PC-3 (cell line): ENCODE measurements at regions not wholly inside any gene's neighbourhood (a gene's known extent, or its start where the extent isn't known, plus 50 kb on each side); places are given as distances from the start of the nearest gene placed in this dataset.
A peak's percentile ranks its signal among the peaks of the same experiment; 100 is the strongest.

Experiments used
- ATAC-seq: fragments of 200-7000 bp; cut with Tn5 transposase; 2 replicates; pipeline ENCODE4 v1.9.1; 2020; ENCODE audit warnings: mild to moderate bottlenecking, moderate library complexity
- BruUV-seq: library from RNA; stranded (reverse); fragments of 400-500 nt; replicated peaks from 2 replicates; lab custom pipeline; 2021; lab: Mats Ljungman, UMichigan
- CTCF ChIA-PET: fragments of 300-600 bp; sonication (Branson Sonifier 250); formaldehyde crosslinking; loops from one replicate; lab custom pipeline; 2022; ENCODE audit warnings: antibody characterized with exemption; lab: Charles Lee
- POLR2A ChIA-PET: fragments of 300-600 bp; sonication (Branson Sonifier 250); formaldehyde crosslinking; loops from one replicate; lab custom pipeline; 2022; ENCODE audit warnings: antibody characterized with exemption; ENCODE audit not compliant: unreplicated experiment; lab: Charles Lee
- DNase-seq: peaks from one replicate; pipeline ENCODE4 v3.0.0-alpha.2; 2015
- H2AFZ ChIP-seq: fragments of 300-600 bp; sonication (generic); 2 replicates; pipeline ENCODE4 v1.6.0; 2016; ENCODE audit warnings: antibody characterized with exemption, low read length
- H3F3A ChIP-seq: fragments of 300-600 bp; sonication (generic); one replicate; pipeline ENCODE4 v1.6.0; 2017; ENCODE audit warnings: antibody characterized with exemption, low read length, control low read depth, mild to moderate bottlenecking; ENCODE audit not compliant: unreplicated experiment
- H3K27ac ChIP-seq: fragments of 300-600 bp; sonication (generic); 2 replicates; pipeline ENCODE4 v1.5.1; 2016; ENCODE audit warnings: mild to moderate bottlenecking, low read length
- H3K27me3 ChIP-seq: fragments of 300-600 bp; sonication (generic); 2 replicates; pipeline ENCODE4 v1.6.1; 2016; ENCODE audit warnings: low read length, mixed read lengths
- H3K36me3 ChIP-seq: fragments of 300-600 bp; sonication (generic); 2 replicates; pipeline ENCODE4 v1.6.1; 2016; ENCODE audit warnings: low read depth, mixed run types, low read length, mixed read lengths
- H3K4me1 ChIP-seq: fragments of 300-600 bp; sonication (generic); 2 replicates; pipeline ENCODE4 v1.5.1; 2016; ENCODE audit warnings: low read length; ENCODE audit not compliant: insufficient read depth
- H3K4me2 ChIP-seq: fragments of 300-600 bp; sonication (generic); 2 replicates; pipeline ENCODE4 v1.6.0; 2016; ENCODE audit warnings: low read length
- H3K4me3 ChIP-seq: fragments of 300-600 bp; sonication (generic); 2 replicates; pipeline ENCODE4 v1.5.1; 2016; ENCODE audit warnings: mild to moderate bottlenecking, low read length, mixed read lengths
- H3K79me2 ChIP-seq: fragments of 300-600 bp; sonication (generic); 2 replicates; pipeline ENCODE4 v1.6.1; 2017; ENCODE audit warnings: low read length, mixed read lengths
- H3K9ac ChIP-seq: fragments of 300-600 bp; sonication (generic); 2 replicates; pipeline ENCODE4 v1.6.0; 2016; ENCODE audit warnings: mild to moderate bottlenecking, low read length
- H3K9me2 ChIP-seq: fragments of 300-600 bp; sonication (generic); replicated peaks from 2 replicates; pipeline ENCODE4 v1.6.1; 2016; ENCODE audit warnings: mixed run types, low read length, mixed read lengths
- H3K9me3 ChIP-seq: fragments of 300-600 bp; sonication (generic); 2 replicates; pipeline ENCODE4 v1.6.1; 2016; ENCODE audit warnings: low read length, mixed read lengths
- H4K20me1 ChIP-seq: fragments of 300-600 bp; sonication (generic); 2 replicates; pipeline ENCODE4 v1.6.1; 2016; ENCODE audit warnings: low read length, mixed read lengths
- EZH2 ChIP-seq: fragments of 300-600 bp; sonication (generic); IDR thresholded peaks from one replicate; pipeline ENCODE4 v1.6.1; 2017; ENCODE audit warnings: antibody characterized with exemption, mild to moderate bottlenecking, low read length; ENCODE audit not compliant: unreplicated experiment
- EZH2phosphoT487 ChIP-seq: fragments of 300-600 bp; sonication (generic); IDR thresholded peaks from 2 replicates; pipeline ENCODE4 v1.6.1; 2018; ENCODE audit warnings: mild to moderate bottlenecking, antibody characterized with exemption, low read length, borderline replicate concordance
- intact Hi-C: fragments of 100-400 bp; cut with micrococcal nuclease; formaldehyde crosslinking; loops from 2 replicates; pipeline ENCODE4 v1.9.0; 2023
- TF ChIP-seq, protein P1 (sequence below): fragments of 300-600 bp; sonication (generic); conservative IDR thresholded peaks from 2 replicates; pipeline ENCODE4 v1.5.1; 2017; ENCODE audit warnings: antibody characterized with exemption, low read depth, mild to moderate bottlenecking, low read length

DNA sequence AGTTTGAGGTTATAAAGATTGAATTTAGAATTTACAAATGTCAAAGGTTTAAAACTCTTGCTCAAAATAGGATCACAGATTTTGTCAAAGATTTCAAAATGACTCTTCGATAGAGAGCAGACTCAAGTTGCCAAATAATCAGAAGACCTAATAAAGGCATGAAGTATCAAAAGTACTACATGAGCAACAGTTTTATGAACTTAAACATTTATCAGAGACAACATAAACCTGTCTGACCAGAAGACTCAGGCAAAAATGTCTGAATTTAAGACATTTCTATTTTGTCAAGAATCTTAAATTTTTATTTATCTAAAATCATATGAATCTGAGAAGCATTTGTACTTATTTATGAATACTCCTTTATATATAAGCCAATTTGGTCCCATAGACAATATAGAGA is 330.9 kb downstream of the PTPRU start:
- Histone ChIP-seq H4K20me1 (no peaks in the 10 kb centered on the region), H3F3A (peaks cover 7% of the 10 kb centered on the region), H3K36me3 (peaks cover 24% of the 10 kb centered on the region; the same call in 1 of the 2 replicates), H3K79me2 (no peaks in the 10 kb centered on the region), H2AFZ (no peak overlapping the region), H3K27me3 (no peaks in the 10 kb centered on the region), H3K27ac (no peak overlapping the region), H3K4me1 (peaks cover 25% of the 10 kb centered on the region), H3K9me3 (peaks cover 51% of the 10 kb centered on the region), H3K4me2 (no peak overlapping the region), H3K9me2 (no peaks in the 10 kb centered on the region), H3K4me3 (no peak overlapping the region), H3K9ac (no peak overlapping the region)
- no TSS peak for BruUV-seq
- no peak for TF ChIP-seq EZH2phosphoT487
- TF ChIP-seq, protein P1, sequence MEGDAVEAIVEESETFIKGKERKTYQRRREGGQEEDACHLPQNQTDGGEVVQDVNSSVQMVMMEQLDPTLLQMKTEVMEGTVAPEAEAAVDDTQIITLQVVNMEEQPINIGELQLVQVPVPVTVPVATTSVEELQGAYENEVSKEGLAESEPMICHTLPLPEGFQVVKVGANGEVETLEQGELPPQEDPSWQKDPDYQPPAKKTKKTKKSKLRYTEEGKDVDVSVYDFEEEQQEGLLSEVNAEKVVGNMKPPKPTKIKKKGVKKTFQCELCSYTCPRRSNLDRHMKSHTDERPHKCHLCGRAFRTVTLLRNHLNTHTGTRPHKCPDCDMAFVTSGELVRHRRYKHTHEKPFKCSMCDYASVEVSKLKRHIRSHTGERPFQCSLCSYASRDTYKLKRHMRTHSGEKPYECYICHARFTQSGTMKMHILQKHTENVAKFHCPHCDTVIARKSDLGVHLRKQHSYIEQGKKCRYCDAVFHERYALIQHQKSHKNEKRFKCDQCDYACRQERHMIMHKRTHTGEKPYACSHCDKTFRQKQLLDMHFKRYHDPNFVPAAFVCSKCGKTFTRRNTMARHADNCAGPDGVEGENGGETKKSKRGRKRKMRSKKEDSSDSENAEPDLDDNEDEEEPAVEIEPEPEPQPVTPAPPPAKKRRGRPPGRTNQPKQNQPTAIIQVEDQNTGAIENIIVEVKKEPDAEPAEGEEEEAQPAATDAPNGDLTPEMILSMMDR = no peak
- TF ChIP-seq EZH2 = no peak
- CTCF ChIA-PET = no interaction called here
- no peak for ATAC-seq
- POLR2A ChIA-PET = no interaction called here
- intact Hi-C loops = no loop called here
- DNase-seq = peak; percentile 11

DNA sequence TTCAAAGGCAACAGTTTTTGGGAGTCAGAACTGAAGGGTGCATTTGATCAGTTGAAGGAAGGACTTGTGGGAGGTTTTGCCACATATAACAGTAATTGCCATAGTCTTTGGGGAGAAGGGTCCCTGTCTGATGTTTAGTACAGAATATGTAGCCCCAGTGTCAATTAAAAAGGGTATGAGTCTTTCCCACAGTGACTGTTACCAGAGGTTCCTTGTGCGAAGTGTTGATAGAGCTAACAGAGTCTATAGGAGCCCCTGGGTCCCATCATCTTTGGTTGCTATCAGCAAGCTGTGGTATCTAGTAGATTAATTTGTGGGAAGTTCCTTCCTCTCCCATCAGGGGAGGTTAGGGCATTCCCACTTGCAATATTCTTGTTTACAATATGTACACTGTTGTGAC is 329.2 kb downstream of the PTPRU start:
- Histone ChIP-seq H3K9me2 (no peaks in the 10 kb centered on the region), H4K20me1 (no peaks in the 10 kb centered on the region), H3K9me3 (peaks cover 51% of the 10 kb centered on the region), H3K36me3 (peaks cover 24% of the 10 kb centered on the region; the same call in 1 of the 2 replicates), H3K9ac (no peak overlapping the region), H3K27me3 (no peaks in the 10 kb centered on the region), H3K79me2 (no peaks in the 10 kb centered on the region), H3K27ac (no peak overlapping the region), H3F3A (no peaks in the 10 kb centered on the region), H2AFZ (no peak overlapping the region), H3K4me2 (no peak overlapping the region), H3K4me1 (peaks cover 8% of the 10 kb centered on the region), H3K4me3 (no peak overlapping the region)
- intact Hi-C loops = no loop called here
- ATAC-seq (no peak), DNase-seq (peak; percentile 4)
- TF ChIP-seq, protein P1 = no peak
- TF ChIP-seq EZH2 = no peak
- TF ChIP-seq EZH2phosphoT487 = no peak
- ChIA-PET CTCF (no interaction called here), POLR2A (no interaction called here)
- BruUV-seq = no TSS peak

DNA sequence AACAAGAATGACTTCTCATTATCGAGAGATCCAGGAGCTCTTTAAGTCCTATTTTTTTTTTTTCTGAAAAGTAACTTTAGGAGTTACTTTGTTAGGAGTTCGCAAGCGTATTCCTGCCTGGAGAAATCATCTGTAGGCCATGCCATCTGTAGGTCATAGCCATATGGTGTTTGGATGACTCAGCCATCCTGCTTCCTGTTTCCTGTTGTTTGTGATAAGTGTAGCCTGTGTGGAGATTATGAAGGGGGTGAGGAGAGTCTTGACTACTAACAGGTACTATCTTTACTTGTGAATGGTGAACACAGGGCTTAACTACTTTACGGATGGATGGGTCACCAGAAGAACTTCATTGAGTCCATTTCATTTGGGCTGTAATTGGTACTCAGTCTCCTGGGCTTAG is 327.2 kb downstream of the PTPRU start:
- Histone ChIP-seq H2AFZ (no peak overlapping the region), H3K4me1 (no peaks in the 10 kb centered on the region), H3K79me2 (no peaks in the 10 kb centered on the region), H3K4me3 (no peak overlapping the region; the same call in 1 of the 2 replicates), H3K27ac (no peak overlapping the region), H3K9me2 (no peaks in the 10 kb centered on the region), H3K9ac (no peak overlapping the region), H4K20me1 (no peaks in the 10 kb centered on the region), H3K4me2 (no peak overlapping the region), H3K36me3 (peaks cover 22% of the 10 kb centered on the region; the same call in 1 of the 2 replicates), H3F3A (no peaks in the 10 kb centered on the region), H3K9me3 (peaks cover 51% of the 10 kb centered on the region), H3K27me3 (no peaks in the 10 kb centered on the region)
- no peak for DNase-seq
- BruUV-seq = no TSS peak
- TF ChIP-seq, protein P1 = no peak
- ATAC-seq = no peak
- ChIA-PET CTCF (no interaction called here), POLR2A (no interaction called here)
- intact Hi-C loops = no loop called here
